Astrocyte (in vitro differentiated cells and primary cell): ENCODE measurements at regions not wholly inside any gene's neighbourhood (a gene's known extent, or its start where the extent isn't known, plus 50 kb on each side); places are given as distances from the start of the nearest gene placed in this dataset.

ENCODE experiments used
- CTCF ChIP-seq: IDR thresholded peaks from 2 replicates; pipeline ENCODE4 v1.5.1; 2011; ENCODE audit warnings: low read depth, mild to moderate bottlenecking, inconsistent platforms, low read length, moderate library complexity; ENCODE audit not compliant: insufficient read depth
- EZH2 ChIP-seq: IDR thresholded peaks from 2 replicates; pipeline ENCODE4 v1.6.1; 2012; ENCODE audit warnings: mild to moderate bottlenecking, low read length, inconsistent platforms; ENCODE audit not compliant: insufficient read depth

GRCh38 chr5:165030971-165031370, 1525.6 kb downstream of the MAT2B start:
- TF ChIP-seq CTCF: no peak
- no peak for TF ChIP-seq EZH2
